Ishikawa (cell line): ENCODE measurements at regions not wholly inside any gene's neighbourhood (a gene's known extent, or its start where the extent isn't known, plus 50 kb on each side); places are given as distances from the start of the nearest gene placed in this dataset.

Source experiments
- EGR1 ChIP-seq: IDR thresholded peaks from 2 replicates; pipeline ENCODE4 v1.6.1; 2012
- EP300 ChIP-seq: IDR thresholded peaks from 2 replicates; pipeline ENCODE4 v1.6.1; 2012; ENCODE audit warnings: borderline replicate concordance
- FOXM1 ChIP-seq: IDR thresholded peaks from 2 replicates; pipeline ENCODE4 v1.6.1; 2012; ENCODE audit warnings: low read depth, borderline replicate concordance
- MAX ChIP-seq: IDR thresholded peaks from 2 replicates; pipeline ENCODE4 v1.6.1; 2012
- RAD21 ChIP-seq: IDR thresholded peaks from 2 replicates; pipeline ENCODE4 v1.6.1; 2012; ENCODE audit warnings: low read depth
- REST ChIP-seq: IDR thresholded peaks from 2 replicates; pipeline ENCODE4 v1.6.1; 2012; ENCODE audit warnings: low read depth, mild to moderate bottlenecking
- TAF1 ChIP-seq: IDR thresholded peaks from 2 replicates; pipeline ENCODE4 v1.6.1; 2012; ENCODE audit warnings: low read depth, mild to moderate bottlenecking
- TCF12 ChIP-seq: IDR thresholded peaks from 2 replicates; pipeline ENCODE4 v1.6.1; 2012; ENCODE audit warnings: low read depth
- YY1 ChIP-seq: IDR thresholded peaks from 2 replicates; pipeline ENCODE4 v1.6.1; 2012; ENCODE audit warnings: low read depth
- ZBTB7A ChIP-seq: IDR thresholded peaks from 2 replicates; pipeline ENCODE4 v1.6.1; 2012; ENCODE audit warnings: low read depth

- TF ChIP-seq RAD21 = no peak
- no peak for TF ChIP-seq EP300
- TF ChIP-seq TCF12 = no peak
- TF ChIP-seq YY1 = no peak
- no peak for TF ChIP-seq TAF1
- TF ChIP-seq ZBTB7A = no peak
- no peak for TF ChIP-seq FOXM1
- TF ChIP-seq EGR1 = no peak
- TF ChIP-seq REST = no peak
- no peak for TF ChIP-seq MAX
Measured at GRCh38 chr15:35649575-35649974, 103.6 kb upstream of the DPH6 start.
